ENCODE measurements at regions not wholly inside any gene's neighbourhood (a gene's known extent, or its start where the extent isn't known, plus 50 kb on each side); places are given as distances from the start of the nearest gene placed in this dataset.

DNA sequence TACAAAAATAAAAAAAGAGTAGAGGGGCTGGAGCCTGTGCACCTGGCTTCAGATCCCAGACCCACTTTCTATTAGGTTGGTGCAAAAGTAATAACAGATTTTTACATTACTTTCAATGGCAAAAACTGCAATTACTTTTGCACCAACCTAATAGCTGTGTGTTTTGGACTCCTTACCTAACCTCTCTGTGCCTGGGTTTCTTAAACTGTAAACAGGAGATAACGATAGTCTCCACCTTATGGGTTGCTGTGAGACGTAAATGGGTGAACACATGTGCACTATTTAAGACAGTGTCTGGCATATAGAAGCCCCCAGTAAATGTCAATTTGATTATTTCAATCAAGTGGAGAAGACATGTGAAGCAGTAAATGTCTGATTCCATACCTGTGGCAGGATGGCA, 89.7 kb downstream of the TFAP2C start:
- no peak overlapping the region for H3K27ac ChIP-seq
- DNase-seq: no peak
- intact Hi-C loops (cut with DNase I; ENCODE audit: low total_unique reads): no loop called here
- in situ Hi-C loops (cut with MboI; ENCODE audit: low pct_ligation_motif_present in 1 of 4, low pct_unique_long_range_greater_than_20kb in 1 of 4, low sequenced_read_pairs in 3 of 4): no loop called here
- no peaks in the 10 kb centered on the region for H3K27me3 ChIP-seq
- H3K36me3 ChIP-seq: no peaks in the 10 kb centered on the region
- WGBS, 2 donors (ENCODE audit: low coverage in 1 of 2): 50 to 89% methylated on average over 2 of the region's 2 CpGs
- H3K4me1 ChIP-seq: no peaks in the 10 kb centered on the region
- TF ChIP-seq EP300 (IDR thresholded peaks at IDR 0.05; ENCODE audit: low read depth): no peak
- TF ChIP-seq POLR2AphosphoS5 (IDR thresholded peaks at IDR 0.05): no peak
- TF ChIP-seq, protein P1, sequence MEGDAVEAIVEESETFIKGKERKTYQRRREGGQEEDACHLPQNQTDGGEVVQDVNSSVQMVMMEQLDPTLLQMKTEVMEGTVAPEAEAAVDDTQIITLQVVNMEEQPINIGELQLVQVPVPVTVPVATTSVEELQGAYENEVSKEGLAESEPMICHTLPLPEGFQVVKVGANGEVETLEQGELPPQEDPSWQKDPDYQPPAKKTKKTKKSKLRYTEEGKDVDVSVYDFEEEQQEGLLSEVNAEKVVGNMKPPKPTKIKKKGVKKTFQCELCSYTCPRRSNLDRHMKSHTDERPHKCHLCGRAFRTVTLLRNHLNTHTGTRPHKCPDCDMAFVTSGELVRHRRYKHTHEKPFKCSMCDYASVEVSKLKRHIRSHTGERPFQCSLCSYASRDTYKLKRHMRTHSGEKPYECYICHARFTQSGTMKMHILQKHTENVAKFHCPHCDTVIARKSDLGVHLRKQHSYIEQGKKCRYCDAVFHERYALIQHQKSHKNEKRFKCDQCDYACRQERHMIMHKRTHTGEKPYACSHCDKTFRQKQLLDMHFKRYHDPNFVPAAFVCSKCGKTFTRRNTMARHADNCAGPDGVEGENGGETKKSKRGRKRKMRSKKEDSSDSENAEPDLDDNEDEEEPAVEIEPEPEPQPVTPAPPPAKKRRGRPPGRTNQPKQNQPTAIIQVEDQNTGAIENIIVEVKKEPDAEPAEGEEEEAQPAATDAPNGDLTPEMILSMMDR (IDR thresholded peaks at IDR 0.05): no peak
- no peak for TF ChIP-seq POLR2A (IDR thresholded peaks at IDR 0.05)
- H3K4me3 ChIP-seq: no peak overlapping the region
- no peaks in the 10 kb centered on the region for H3K9me3 ChIP-seq

DNA sequence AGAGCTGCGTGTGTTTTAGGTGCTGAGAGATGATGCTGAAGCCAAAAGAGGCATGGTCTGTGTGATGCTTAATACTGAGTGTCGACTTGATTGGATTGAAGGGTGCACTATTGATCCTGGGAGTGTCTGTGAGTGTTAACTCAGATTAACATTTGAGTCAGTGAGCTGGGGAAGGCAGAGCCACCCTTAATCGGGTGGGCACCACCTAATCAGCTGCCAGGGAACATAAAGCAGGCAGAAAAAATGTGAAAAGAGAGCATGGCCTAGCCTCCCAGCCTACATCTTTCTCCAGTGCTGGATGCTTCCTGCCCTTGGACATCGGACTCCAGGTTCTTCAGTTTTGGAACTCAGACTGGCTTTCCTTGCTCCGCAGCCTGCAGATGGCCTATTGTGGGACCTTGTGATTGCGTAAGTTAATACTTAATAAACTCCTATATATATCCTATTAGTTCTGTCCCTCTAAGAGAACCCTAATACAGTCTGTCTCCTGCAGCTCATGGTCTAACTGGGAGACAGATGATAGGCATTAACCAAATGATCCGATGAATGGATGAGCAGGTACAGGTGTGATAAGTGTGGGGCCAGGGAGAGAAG, 91.6 kb downstream of the TFAP2C start:
- WGBS, 2 donors (ENCODE audit: low coverage in 1 of 2): 86 to 88% methylated on average over 4 to 7 of the region's 7 CpGs
- in situ Hi-C loops (cut with MboI; ENCODE audit: low pct_ligation_motif_present in 1 of 4, low pct_unique_long_range_greater_than_20kb in 1 of 4, low sequenced_read_pairs in 3 of 4): no loop called here
- no peaks in the 10 kb centered on the region for H3K9me3 ChIP-seq
- H3K36me3 ChIP-seq: no peaks in the 10 kb centered on the region
- no peak overlapping the region for H3K4me3 ChIP-seq
- no peak overlapping the region for H3K27ac ChIP-seq
- H3K4me1 ChIP-seq: no peaks in the 10 kb centered on the region
- DNase-seq: no peak
- TF ChIP-seq EP300 (IDR thresholded peaks at IDR 0.05; ENCODE audit: low read depth) (no peak), POLR2AphosphoS5 (IDR thresholded peaks at IDR 0.05) (no peak), POLR2A (IDR thresholded peaks at IDR 0.05) (no peak)
- TF ChIP-seq, protein P1 (IDR thresholded peaks at IDR 0.05): no peak
- H3K27me3 ChIP-seq: no peaks in the 10 kb centered on the region
- intact Hi-C loops (cut with DNase I; ENCODE audit: low total_unique reads): no loop called here

GRCh38 chr20:56722042-56722441, 92.9 kb downstream of the TFAP2C start:
- Histone ChIP-seq H3K27ac (no peak overlapping the region), H3K4me1 (no peaks in the 10 kb centered on the region), H3K9me3 (no peaks in the 10 kb centered on the region), H3K27me3 (no peaks in the 10 kb centered on the region), H3K36me3 (no peaks in the 10 kb centered on the region), H3K4me3 (no peak overlapping the region)
- in situ Hi-C loops (cut with MboI; ENCODE audit: low pct_ligation_motif_present in 1 of 4, low pct_unique_long_range_greater_than_20kb in 1 of 4, low sequenced_read_pairs in 3 of 4) (no loop called here), intact Hi-C loops (cut with DNase I; ENCODE audit: low total_unique reads) (no loop called here)
- DNase-seq: peak; percentile 30
- 39 to 52% methylated on average over 8 to 10 of the region's 10 CpGs for WGBS, 2 donors (ENCODE audit: low coverage in 1 of 2)
- TF ChIP-seq EP300 (IDR thresholded peaks at IDR 0.05; ENCODE audit: low read depth) (no peak), POLR2AphosphoS5 (IDR thresholded peaks at IDR 0.05) (no peak), POLR2A (IDR thresholded peaks at IDR 0.05) (no peak)
- TF ChIP-seq, protein P1 (IDR thresholded peaks at IDR 0.05): no peak

GRCh38 chr20:56723331-56723730, 94.2 kb downstream of the TFAP2C start:
- H3K9me3 ChIP-seq: no peaks in the 10 kb centered on the region
- TF ChIP-seq POLR2A (IDR thresholded peaks at IDR 0.05): no peak
- TF ChIP-seq POLR2AphosphoS5 (IDR thresholded peaks at IDR 0.05): no peak
- TF ChIP-seq, protein P1 (IDR thresholded peaks at IDR 0.05): no peak
- no peak for TF ChIP-seq EP300 (IDR thresholded peaks at IDR 0.05; ENCODE audit: low read depth)
- H3K4me3 ChIP-seq: no peak overlapping the region
- H3K27me3 ChIP-seq: no peaks in the 10 kb centered on the region
- in situ Hi-C loops (cut with MboI; ENCODE audit: low pct_ligation_motif_present in 1 of 4, low pct_unique_long_range_greater_than_20kb in 1 of 4, low sequenced_read_pairs in 3 of 4): no loop called here
- H3K27ac ChIP-seq: no peak overlapping the region
- H3K4me1 ChIP-seq: no peaks in the 10 kb centered on the region
- no peaks in the 10 kb centered on the region for H3K36me3 ChIP-seq
- 87 to 93% methylated on average over 3 to 6 of the region's 6 CpGs for WGBS, 2 donors (ENCODE audit: low coverage in 1 of 2)
- DNase-seq: no peak
- intact Hi-C loops (cut with DNase I; ENCODE audit: low total_unique reads): no loop called here
